IPS-18c (cell line): ENCODE measurements at regions not wholly inside any gene's neighbourhood (a gene's known extent, or its start where the extent isn't known, plus 50 kb on each side); places are given as distances from the start of the nearest gene placed in this dataset.
"Not testable (repeated sequence)": the region's sequence is repeated elsewhere in the genome, so short reads cannot be mapped to it uniquely, and the experiment has no call there.

Experiments used
- H3K4me3 ChIP-seq: 2 replicates; pipeline ENCODE4 v1.7.0; 2013; ENCODE audit warnings: low read depth, mild to moderate bottlenecking, low read length, moderate library complexity; ENCODE audit not compliant: insufficient read depth
- H3K9me3 ChIP-seq: one replicate; pipeline ENCODE4 v1.6.1; 2013; ENCODE audit warnings: mild to moderate bottlenecking, low read length, moderate library complexity; ENCODE audit not compliant: control insufficient read depth, insufficient read depth

DNA sequence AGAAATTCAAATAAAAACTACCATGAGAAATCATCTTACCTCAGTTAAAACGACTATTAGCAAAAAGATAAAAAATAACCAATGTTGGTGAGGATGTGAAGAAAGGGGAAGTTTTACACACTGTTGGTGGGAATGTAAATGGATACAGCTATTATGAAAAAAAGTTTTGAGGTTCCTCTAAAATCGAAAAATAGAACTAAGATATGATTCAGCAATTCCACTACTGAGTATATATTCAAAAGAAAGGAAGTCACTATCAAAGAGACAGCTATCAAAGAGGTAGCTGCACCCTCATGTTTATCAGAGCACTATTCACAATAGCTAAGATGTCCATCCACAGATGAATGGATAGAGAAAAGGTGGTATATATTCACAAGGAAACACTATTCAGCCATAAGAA, 1888.4 kb downstream of the MAT2B start:
- no peak overlapping the region for H3K4me3 ChIP-seq
- no peaks in the 10 kb centered on the region for H3K9me3 ChIP-seq

DNA sequence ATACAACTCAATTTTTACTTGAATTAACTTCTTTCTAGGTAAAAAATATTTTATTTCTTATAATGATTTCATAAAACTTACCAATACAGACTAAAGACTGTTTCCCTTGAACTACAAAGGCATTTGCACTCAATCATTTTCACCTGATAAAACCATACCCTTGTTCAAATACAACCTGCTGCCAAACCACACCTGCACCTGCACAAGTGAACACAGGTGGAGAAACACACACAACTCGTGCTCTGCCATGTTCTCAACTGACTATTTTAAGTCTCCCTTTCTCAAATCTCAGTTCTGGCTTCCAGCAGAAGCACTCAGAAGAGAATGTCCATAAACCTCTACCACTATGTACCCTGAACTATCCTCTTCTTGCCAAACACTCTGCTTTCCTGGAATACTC, 1892.1 kb downstream of the MAT2B start:
- no peaks in the 10 kb centered on the region for H3K9me3 ChIP-seq
- no peak overlapping the region for H3K4me3 ChIP-seq

- no peaks in the 10 kb centered on the region for H3K9me3 ChIP-seq
- no peak overlapping the region for H3K4me3 ChIP-seq
Measured at GRCh38 chr5:165400086-165400485, 1894.7 kb downstream of the MAT2B start.

DNA sequence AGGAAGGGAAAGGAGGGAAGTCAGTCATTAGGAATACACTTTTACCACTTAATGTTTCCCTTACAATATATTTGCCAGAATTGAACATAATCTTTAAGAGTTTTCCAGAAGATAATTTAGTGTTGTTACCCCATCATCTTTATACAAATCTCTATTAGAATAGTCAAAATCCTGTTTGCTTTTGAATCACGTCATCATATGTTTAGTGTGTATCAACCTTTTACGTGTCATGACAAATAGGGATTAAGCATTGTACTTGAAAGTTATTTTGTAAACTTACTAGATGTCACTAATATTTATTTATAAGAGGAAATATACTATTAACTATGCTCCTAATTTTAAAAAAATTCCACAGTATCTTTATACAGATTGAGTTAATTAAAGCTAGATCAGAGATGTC, 1899.5 kb downstream of the MAT2B start:
- no peaks in the 10 kb centered on the region for H3K9me3 ChIP-seq

GRCh38 chr5:165405340-165405739, 1899.9 kb downstream of the MAT2B start:
- Histone ChIP-seq H3K9me3 (no peaks in the 10 kb centered on the region), H3K4me3 (no peak overlapping the region)

More for the DNA sequence above, 1899.5 kb downstream of the MAT2B start:
- H3K4me3 ChIP-seq: no peak overlapping the region

GRCh38 chr5:165407352-165407751, 1901.9 kb downstream of the MAT2B start:
- Histone ChIP-seq H3K9me3 (no peaks in the 10 kb centered on the region), H3K4me3 (no peak overlapping the region)

DNA sequence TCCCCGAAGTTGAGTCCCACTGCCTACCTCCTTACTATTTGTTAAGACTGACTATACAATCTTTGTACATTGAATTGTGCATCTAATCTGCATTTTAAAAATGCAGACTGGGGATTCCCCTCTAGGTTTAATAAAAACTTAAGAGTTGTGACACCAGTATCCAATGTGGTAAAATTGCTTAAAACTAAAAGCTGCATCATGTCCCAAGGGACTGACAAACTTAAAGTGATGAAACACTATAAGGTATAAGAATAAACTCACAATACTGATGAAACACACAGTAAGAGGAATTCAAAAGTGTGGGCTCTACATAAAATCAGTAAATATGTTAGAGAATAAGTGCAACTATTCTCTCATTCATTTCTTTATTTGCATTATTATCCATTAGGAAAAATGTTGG, 1905.1 kb downstream of the MAT2B start:
- Histone ChIP-seq H3K4me3 (no peak overlapping the region), H3K9me3 (no peaks in the 10 kb centered on the region)

- H3K9me3 ChIP-seq, H3K4me3 ChIP-seq: not testable (repeated sequence)
Measured at GRCh38 chr5:165411532-165411931, 1906.1 kb downstream of the MAT2B start.

GRCh38 chr5:165420493-165420892, 1915.1 kb downstream of the MAT2B start:
- H3K9me3 ChIP-seq: no peaks in the 10 kb centered on the region
- no peak overlapping the region for H3K4me3 ChIP-seq

DNA sequence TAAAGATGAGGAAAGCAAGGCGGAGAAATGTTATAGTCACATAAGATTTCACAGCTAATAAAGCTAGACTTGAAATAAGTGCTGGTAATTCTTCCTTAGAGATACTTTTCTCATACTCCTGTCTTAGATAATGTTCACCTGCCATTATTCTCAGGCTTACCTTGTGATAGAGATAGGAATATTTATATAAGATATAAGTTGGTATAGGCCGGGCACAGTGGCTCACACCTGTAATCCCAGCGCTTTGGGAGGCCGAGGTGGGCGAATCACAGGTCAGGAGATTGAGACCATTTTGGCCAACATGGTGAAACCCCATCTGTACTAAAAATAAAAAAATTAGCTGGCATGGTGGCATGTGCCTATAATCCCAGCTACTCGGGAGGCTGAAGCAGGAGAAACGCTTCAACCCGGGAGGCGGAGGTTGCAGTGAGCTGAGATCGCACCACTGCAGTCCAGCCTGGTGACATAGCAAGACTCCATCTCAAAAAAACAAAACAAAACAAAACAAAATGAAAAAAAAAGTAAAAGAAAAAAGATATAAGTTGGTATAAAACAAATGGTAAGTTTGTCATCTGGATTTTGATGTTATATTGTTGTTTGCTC, 1918.4 kb downstream of the MAT2B start:
- Histone ChIP-seq H3K9me3 (no peaks in the 10 kb centered on the region), H3K4me3 (no peak overlapping the region)

DNA sequence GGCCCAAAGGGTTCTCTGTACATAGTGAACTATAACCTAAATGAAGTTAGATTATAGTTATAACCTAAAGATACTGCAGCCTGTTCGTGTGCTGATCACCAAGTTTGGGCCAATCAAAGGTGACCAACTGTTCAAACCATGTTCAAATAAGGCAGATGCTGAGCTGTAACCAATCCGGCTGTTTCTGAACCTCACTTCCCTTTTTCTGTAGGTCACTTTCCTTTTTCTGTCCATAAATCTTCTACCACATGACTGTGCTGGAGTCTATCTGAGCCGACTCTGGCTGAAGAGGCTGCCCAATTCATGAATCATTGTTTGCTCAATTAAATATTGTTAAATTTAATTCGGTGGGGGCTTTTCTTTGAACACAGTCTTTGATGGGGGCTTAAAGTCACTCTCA, 1920.2 kb downstream of the MAT2B start:
- Histone ChIP-seq H3K9me3 (no peaks in the 10 kb centered on the region), H3K4me3 (no peak overlapping the region)

DNA sequence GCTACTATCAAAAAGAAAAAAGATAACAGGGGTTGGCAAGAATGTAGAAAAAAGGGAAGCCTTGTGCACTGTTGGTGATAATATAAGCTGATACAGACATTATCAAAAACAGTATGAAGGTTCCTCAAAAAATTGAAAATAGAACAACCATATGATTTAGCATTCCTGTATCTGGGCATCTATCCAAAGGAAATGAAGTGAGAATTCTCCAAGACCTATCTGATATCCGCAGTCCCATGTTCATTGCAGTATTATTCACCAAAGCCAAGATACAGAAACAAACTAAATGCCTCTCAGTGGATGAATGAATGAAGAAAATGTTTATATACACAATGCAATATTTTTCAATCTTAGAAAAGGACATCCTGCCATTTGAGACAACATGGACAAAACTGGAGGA, 1943.3 kb downstream of the MAT2B start:
- no peaks in the 10 kb centered on the region for H3K9me3 ChIP-seq
- no peak overlapping the region for H3K4me3 ChIP-seq

GRCh38 chr5:165457859-165458481, 1952.6 kb downstream of the MAT2B start:
- Histone ChIP-seq H3K4me3 (no peak overlapping the region), H3K9me3 (no peaks in the 10 kb centered on the region)

GRCh38 chr5:165459232-165459631, 1953.8 kb downstream of the MAT2B start:
- Histone ChIP-seq H3K9me3 (no peaks in the 10 kb centered on the region), H3K4me3 (no peak overlapping the region)

- Histone ChIP-seq H3K4me3 (no peak overlapping the region), H3K9me3 (no peaks in the 10 kb centered on the region)
Measured at GRCh38 chr5:165460911-165461310, 1955.5 kb downstream of the MAT2B start.

DNA sequence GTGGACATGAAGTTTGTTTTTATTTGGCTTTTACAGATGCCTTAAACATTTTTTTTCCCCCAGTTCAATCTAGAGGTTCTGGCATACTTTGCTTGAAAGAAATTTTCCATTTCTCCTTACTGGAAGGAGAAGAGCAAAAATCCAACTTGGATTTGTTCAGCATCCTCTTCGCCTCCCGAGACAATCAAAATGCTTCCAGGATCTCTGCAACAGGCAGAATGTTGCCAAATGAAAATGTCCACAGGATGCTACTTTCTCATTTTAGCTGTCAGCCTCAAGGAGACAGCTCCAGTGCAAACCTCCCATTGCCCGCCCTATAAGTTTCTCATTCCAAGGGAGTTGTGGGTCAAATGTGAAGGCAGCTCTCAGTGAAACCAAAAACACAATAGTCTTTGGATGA, 1972.1 kb downstream of the MAT2B start:
- no peaks in the 10 kb centered on the region for H3K9me3 ChIP-seq

DNA sequence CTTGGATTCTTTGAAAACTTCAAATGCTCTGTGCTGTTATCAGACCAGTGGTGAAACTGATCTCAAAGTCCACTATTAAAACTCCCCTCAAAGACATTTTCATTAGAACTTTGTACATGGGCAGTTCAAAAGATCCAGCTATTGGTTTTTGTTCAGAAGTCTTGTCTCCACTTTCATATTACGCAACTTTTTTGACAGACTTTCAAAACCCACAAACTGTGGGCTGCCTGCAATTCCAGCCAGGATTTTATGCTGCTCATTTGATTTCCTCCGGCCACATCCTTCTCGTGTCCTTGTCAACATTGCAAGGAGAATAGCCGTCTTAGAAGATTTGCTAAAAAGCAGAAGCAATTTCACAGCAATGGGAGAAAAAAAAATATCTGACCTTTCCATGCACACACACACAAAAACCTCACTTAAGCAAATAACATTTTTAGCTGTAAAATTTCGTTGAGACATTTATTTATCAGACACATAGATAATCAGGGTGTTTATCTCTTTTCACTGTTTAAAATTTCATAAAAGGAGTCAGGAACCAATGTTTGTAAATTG, 1990.5 kb downstream of the MAT2B start:
- H3K9me3 ChIP-seq: no peaks in the 10 kb centered on the region
- no peak overlapping the region for H3K4me3 ChIP-seq

More for the DNA sequence above, 1972.1 kb downstream of the MAT2B start:
- no peak overlapping the region for H3K4me3 ChIP-seq

DNA sequence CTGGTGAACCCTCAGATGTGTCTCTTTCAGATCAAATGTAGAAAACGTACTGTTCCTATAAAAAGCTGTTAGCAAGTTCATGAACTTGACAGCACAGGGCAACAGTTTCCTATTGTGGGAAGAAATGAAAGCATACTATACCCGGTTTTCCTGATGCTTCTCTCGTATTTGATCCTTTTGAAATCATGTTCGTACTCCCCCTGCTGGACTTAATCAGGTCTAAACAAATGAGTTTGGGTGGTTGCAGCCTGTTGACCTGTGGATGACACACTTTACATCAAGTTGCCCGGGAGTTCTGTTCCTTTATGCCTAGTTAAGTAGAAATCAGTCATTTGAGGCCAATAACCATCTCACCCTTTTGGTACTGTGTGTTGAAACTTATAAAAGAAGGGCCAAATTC, 1992.3 kb downstream of the MAT2B start:
- Histone ChIP-seq H3K4me3 (no peak overlapping the region), H3K9me3 (no peaks in the 10 kb centered on the region)
